Kidney capillary endothelial cell (primary cell): ENCODE measurements at regions not wholly inside any gene's neighbourhood (a gene's known extent, or its start where the extent isn't known, plus 50 kb on each side); places are given as distances from the start of the nearest gene placed in this dataset.

Experiments used
- DNase-seq: peaks from one replicate; pipeline ENCODE4 v3.0.0-alpha.2; 2018; ENCODE audit warnings: low spot score

GRCh38 chr9:19998823-19999455, 210.1 kb upstream of the SLC24A2 start:
- no peak for DNase-seq

GRCh38 chr9:19998153-19998552, 209.3 kb upstream of the SLC24A2 start:
- DNase-seq, result peak; percentile 95

- DNase-seq, result no peak
Observed at GRCh38 chr9:19995619-19996018, 206.8 kb upstream of the SLC24A2 start.

GRCh38 chr9:19994296-19994695, 205.5 kb upstream of the SLC24A2 start:
- no peak for DNase-seq

- no peak for DNase-seq
Observed at GRCh38 chr9:19992556-19992955, 203.7 kb upstream of the SLC24A2 start.

- DNase-seq, result no peak
Observed at GRCh38 chr9:19989213-19989612, 200.4 kb upstream of the SLC24A2 start.

GRCh38 chr9:19988281-19988680, 199.4 kb upstream of the SLC24A2 start:
- no peak for DNase-seq

- no peak for DNase-seq
Observed at GRCh38 chr9:19985081-19985480, 196.2 kb upstream of the SLC24A2 start.

GRCh38 chr9:19976226-19976625, 187.4 kb upstream of the SLC24A2 start:
- peak; percentile 89 for DNase-seq

- DNase-seq, result peak; percentile 55
Observed at GRCh38 chr9:19975499-19975898, 186.7 kb upstream of the SLC24A2 start.

GRCh38 chr9:19969721-19970120, 180.9 kb upstream of the SLC24A2 start:
- no peak for DNase-seq

- DNase-seq, result no peak
Observed at GRCh38 chr9:19967888-19968459, 179.1 kb upstream of the SLC24A2 start.

GRCh38 chr9:19967216-19967887, 178.5 kb upstream of the SLC24A2 start:
- DNase-seq, result no peak

- no peak for DNase-seq
Observed at GRCh38 chr9:19965336-19965735, 176.5 kb upstream of the SLC24A2 start.

GRCh38 chr9:19947996-19948395, 159.2 kb upstream of the SLC24A2 start:
- DNase-seq, result no peak

GRCh38 chr9:19946441-19947109, 157.7 kb upstream of the SLC24A2 start:
- peak; percentile 40 for DNase-seq

- no peak for DNase-seq
Observed at GRCh38 chr9:19941874-19942273, 153.0 kb upstream of the SLC24A2 start.

- peak; percentile 13 for DNase-seq
Observed at GRCh38 chr9:19940811-19941535, 152.1 kb upstream of the SLC24A2 start.

GRCh38 chr9:19939734-19940278, 151.0 kb upstream of the SLC24A2 start:
- DNase-seq, result no peak

- DNase-seq, result no peak
Observed at GRCh38 chr9:19938990-19939733, 150.3 kb upstream of the SLC24A2 start.

GRCh38 chr9:19937121-19937520, 148.3 kb upstream of the SLC24A2 start:
- DNase-seq, result no peak
